Testis (tissue), 2 donors: ENCODE measurements at regions not wholly inside any gene's neighbourhood (a gene's known extent, or its start where the extent isn't known, plus 50 kb on each side); places are given as distances from the start of the nearest gene placed in this dataset.

ENCODE experiments used
- CTCF ChIP-seq, 3 experiments: fragments of 450-650 bp in 2 of 3; fragments of 200-600 bp in 1 of 3; sonication (generic) in 1 of 3; IDR thresholded peaks; one replicate each; pipeline ENCODE4 v1.5.1; 2016 to 2019; ENCODE audit warnings: antibody characterized with exemption in 3 of 3, mild to moderate bottlenecking in 2 of 3, moderate library complexity in 1 of 3
- POLR2A ChIP-seq: fragments of 450-650 bp; IDR thresholded peaks from one replicate; pipeline ENCODE4 v1.6.1; 2017; ENCODE audit warnings: antibody characterized with exemption, mild to moderate bottlenecking, moderate library complexity

- TF ChIP-seq CTCF (IDR thresholded peaks at IDR 0.05) (no peak), POLR2A (no peak)
Observed at GRCh38 chr19:56969759-56970178, 129.2 kb upstream of the PEG3 start.
